ENCODE measurements at regions not wholly inside any gene's neighbourhood (a gene's known extent, or its start where the extent isn't known, plus 50 kb on each side); places are given as distances from the start of the nearest gene placed in this dataset.

DNA sequence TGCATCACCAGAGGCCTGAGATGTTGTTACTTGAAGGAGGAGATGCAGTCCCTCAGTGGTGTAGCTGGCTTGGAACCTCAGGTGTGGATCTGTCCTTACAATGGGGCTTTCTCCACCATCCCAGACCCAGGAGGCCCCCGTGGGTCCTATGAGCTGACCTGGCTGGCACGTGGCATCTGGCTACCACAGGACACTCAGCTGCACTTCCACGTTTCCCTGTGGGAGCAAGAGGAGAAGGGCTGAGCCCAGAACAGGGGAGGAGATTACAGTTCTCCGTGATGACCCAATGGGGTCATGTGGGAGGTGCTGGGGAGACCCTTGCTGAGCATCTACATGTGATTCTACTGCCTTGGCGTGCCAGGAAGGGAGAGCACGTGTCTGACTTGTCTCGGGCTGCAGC, 1448.4 kb downstream of the TBC1D22A start:
- no peak overlapping the region for H3K9ac ChIP-seq (ENCODE audit: low read depth, low read length, poor library complexity, severe bottlenecking)
- H3K4me2 ChIP-seq (ENCODE audit: low read depth, low read length, poor library complexity, severe bottlenecking) = no peak overlapping the region
- no peaks in the 10 kb centered on the region for H3K27me3 ChIP-seq (ENCODE audit: insufficient read depth, low read length, poor library complexity, severe bottlenecking)
- no peaks in the 10 kb centered on the region for H3K9me2 ChIP-seq (replicated peaks; ENCODE audit: low read depth, low read length)
- TF ChIP-seq, protein P1, sequence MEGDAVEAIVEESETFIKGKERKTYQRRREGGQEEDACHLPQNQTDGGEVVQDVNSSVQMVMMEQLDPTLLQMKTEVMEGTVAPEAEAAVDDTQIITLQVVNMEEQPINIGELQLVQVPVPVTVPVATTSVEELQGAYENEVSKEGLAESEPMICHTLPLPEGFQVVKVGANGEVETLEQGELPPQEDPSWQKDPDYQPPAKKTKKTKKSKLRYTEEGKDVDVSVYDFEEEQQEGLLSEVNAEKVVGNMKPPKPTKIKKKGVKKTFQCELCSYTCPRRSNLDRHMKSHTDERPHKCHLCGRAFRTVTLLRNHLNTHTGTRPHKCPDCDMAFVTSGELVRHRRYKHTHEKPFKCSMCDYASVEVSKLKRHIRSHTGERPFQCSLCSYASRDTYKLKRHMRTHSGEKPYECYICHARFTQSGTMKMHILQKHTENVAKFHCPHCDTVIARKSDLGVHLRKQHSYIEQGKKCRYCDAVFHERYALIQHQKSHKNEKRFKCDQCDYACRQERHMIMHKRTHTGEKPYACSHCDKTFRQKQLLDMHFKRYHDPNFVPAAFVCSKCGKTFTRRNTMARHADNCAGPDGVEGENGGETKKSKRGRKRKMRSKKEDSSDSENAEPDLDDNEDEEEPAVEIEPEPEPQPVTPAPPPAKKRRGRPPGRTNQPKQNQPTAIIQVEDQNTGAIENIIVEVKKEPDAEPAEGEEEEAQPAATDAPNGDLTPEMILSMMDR (conservative IDR thresholded peaks at IDR 0.05; ENCODE audit: low read length) = no peak
- no peak for TF ChIP-seq EZH2phosphoT487 (IDR thresholded peaks at IDR 0.05; ENCODE audit: borderline replicate concordance)
- H3K4me3 ChIP-seq (ENCODE audit: low read length, poor library complexity, severe bottlenecking) = no peak overlapping the region
- H3K79me2 ChIP-seq (ENCODE audit: insufficient read depth, low read length) = no peaks in the 10 kb centered on the region
- no peaks in the 10 kb centered on the region for H4K20me1 ChIP-seq (ENCODE audit: insufficient read depth, low read length, poor library complexity, severe bottlenecking)
- no peaks in the 10 kb centered on the region for H3K36me3 ChIP-seq (ENCODE audit: insufficient read depth, low read length)
- no peaks in the 10 kb centered on the region for H3K4me1 ChIP-seq (ENCODE audit: insufficient read depth, low read length, poor library complexity, severe bottlenecking)
- no peaks in the 10 kb centered on the region for H3F3A ChIP-seq (ENCODE audit: low read depth)
- peaks cover 5% of the 10 kb centered on the region; the same call in 1 of the 2 replicates for H3K9me3 ChIP-seq (ENCODE audit: insufficient read depth, low read depth, low read length)
- no peak overlapping the region for H2AFZ ChIP-seq (ENCODE audit: low read length)

GRCh38 chr22:48210198-48210580, 1447.7 kb downstream of the TBC1D22A start:
- Histone ChIP-seq H3K4me2 (ENCODE audit: low read depth, low read length, poor library complexity, severe bottlenecking) (no peak overlapping the region), H2AFZ (ENCODE audit: low read length) (no peak overlapping the region), H3K27me3 (ENCODE audit: insufficient read depth, low read length, poor library complexity, severe bottlenecking) (no peaks in the 10 kb centered on the region), H3K36me3 (ENCODE audit: insufficient read depth, low read length) (no peaks in the 10 kb centered on the region), H4K20me1 (ENCODE audit: insufficient read depth, low read length, poor library complexity, severe bottlenecking) (no peaks in the 10 kb centered on the region), H3K4me3 (ENCODE audit: low read length, poor library complexity, severe bottlenecking) (no peak overlapping the region), H3F3A (ENCODE audit: low read depth) (no peaks in the 10 kb centered on the region), H3K79me2 (ENCODE audit: insufficient read depth, low read length) (no peaks in the 10 kb centered on the region), H3K9me2 (replicated peaks; ENCODE audit: low read depth, low read length) (no peaks in the 10 kb centered on the region), H3K4me1 (ENCODE audit: insufficient read depth, low read length, poor library complexity, severe bottlenecking) (no peaks in the 10 kb centered on the region), H3K9me3 (ENCODE audit: insufficient read depth, low read depth, low read length) (peaks cover 5% of the 10 kb centered on the region; the same call in 1 of the 2 replicates), H3K9ac (ENCODE audit: low read depth, low read length, poor library complexity, severe bottlenecking) (no peak overlapping the region)
- TF ChIP-seq, protein P1 (conservative IDR thresholded peaks at IDR 0.05; ENCODE audit: low read length) = no peak
- no peak for TF ChIP-seq EZH2phosphoT487 (IDR thresholded peaks at IDR 0.05; ENCODE audit: borderline replicate concordance)

- Histone ChIP-seq H3K9me3 (ENCODE audit: insufficient read depth, low read depth, low read length) (peaks cover 5% of the 10 kb centered on the region; the same call in 1 of the 2 replicates), H3K79me2 (ENCODE audit: insufficient read depth, low read length) (no peaks in the 10 kb centered on the region), H2AFZ (ENCODE audit: low read length) (no peak overlapping the region), H3K4me1 (ENCODE audit: insufficient read depth, low read length, poor library complexity, severe bottlenecking) (no peaks in the 10 kb centered on the region), H3K4me3 (ENCODE audit: low read length, poor library complexity, severe bottlenecking) (no peak overlapping the region), H4K20me1 (ENCODE audit: insufficient read depth, low read length, poor library complexity, severe bottlenecking) (no peaks in the 10 kb centered on the region), H3K9me2 (replicated peaks; ENCODE audit: low read depth, low read length) (no peaks in the 10 kb centered on the region), H3K36me3 (ENCODE audit: insufficient read depth, low read length) (no peaks in the 10 kb centered on the region), H3K9ac (ENCODE audit: low read depth, low read length, poor library complexity, severe bottlenecking) (no peak overlapping the region), H3F3A (ENCODE audit: low read depth) (no peaks in the 10 kb centered on the region), H3K4me2 (ENCODE audit: low read depth, low read length, poor library complexity, severe bottlenecking) (no peak overlapping the region), H3K27me3 (ENCODE audit: insufficient read depth, low read length, poor library complexity, severe bottlenecking) (no peaks in the 10 kb centered on the region)
- no peak for TF ChIP-seq EZH2phosphoT487 (IDR thresholded peaks at IDR 0.05; ENCODE audit: borderline replicate concordance)
- TF ChIP-seq, protein P1 (conservative IDR thresholded peaks at IDR 0.05; ENCODE audit: low read length) = no peak
These were observed 1447.2 kb downstream of the TBC1D22A start for GRCh38 chr22:48209473-48210197.
